Astrocyte of the cerebellum (primary cell): ENCODE measurements at regions not wholly inside any gene's neighbourhood (a gene's known extent, or its start where the extent isn't known, plus 50 kb on each side); places are given as distances from the start of the nearest gene placed in this dataset.
A peak's percentile ranks its signal among the peaks of the same experiment; 100 is the strongest.
"Not testable (repeated sequence)": the region's sequence is repeated elsewhere in the genome, so short reads cannot be mapped to it uniquely, and the experiment has no call there.

Source experiments
- DNase-seq: peaks from one replicate; pipeline ENCODE4 v3.0.0-alpha.2; 2011; ENCODE audit warnings: low read depth
- H3K4me3 ChIP-seq: 2 replicates; pipeline ENCODE4 v1.5.1; 2011; ENCODE audit warnings: mild to moderate bottlenecking, low read depth, low read length, moderate library complexity
- CTCF ChIP-seq: IDR thresholded peaks from 2 replicates; pipeline ENCODE4 v1.5.1; 2012; ENCODE audit warnings: low read length, low read depth, moderate library complexity, mild to moderate bottlenecking; ENCODE audit errors: missing control alignments
- in situ Hi-C: cut with HindIII; loops from 2 replicates; pipeline ENCODE4 v1.10.0; 2017; ENCODE audit warnings: low sequenced_read_pairs

GRCh38 chr10:3330663-3331062, 158.1 kb upstream of the PITRM1 start:
- peak; percentile 57 for DNase-seq
- H3K4me3 ChIP-seq: no peak overlapping the region
- no peak for TF ChIP-seq CTCF
- in situ Hi-C loops: no loop called here

DNA sequence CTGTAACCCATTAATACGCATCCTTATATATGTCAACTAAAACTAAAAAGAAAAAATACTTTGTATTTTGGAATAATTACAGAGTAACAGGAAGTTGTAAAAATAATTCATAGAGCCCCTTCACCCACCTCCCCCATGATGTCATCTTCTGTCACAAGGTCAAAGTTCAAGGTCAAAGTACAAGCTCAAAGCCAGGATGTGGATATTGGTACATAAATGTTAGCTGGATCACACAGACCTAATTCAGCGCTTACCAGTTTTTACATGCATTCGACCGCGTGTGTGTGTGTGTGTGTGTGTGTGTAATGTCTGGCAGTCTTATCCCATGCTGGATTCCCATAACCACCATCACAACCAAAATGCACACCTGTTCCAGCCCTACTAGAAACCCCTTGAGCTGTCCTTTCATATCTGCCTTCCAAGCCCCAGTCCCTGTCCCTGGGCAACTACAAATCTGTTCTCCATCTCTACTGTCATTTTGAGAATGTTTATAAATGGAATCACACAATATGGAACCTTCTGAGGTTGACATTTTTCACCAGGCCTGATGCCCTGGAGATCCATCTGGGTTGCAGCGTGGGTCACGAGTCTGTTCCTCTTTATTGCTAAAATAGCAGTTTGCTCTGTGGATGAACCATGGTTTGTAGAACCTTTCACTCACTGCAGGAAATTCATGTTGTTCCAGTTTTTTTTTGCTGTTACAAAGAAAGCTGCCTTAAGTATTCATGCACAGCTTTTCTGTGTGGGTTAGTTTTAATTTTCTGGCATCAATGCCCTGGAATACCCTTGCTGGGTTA, 153.6 kb upstream of the PITRM1 start:
- no peak overlapping the region for H3K4me3 ChIP-seq
- no peak for TF ChIP-seq CTCF
- no peak for DNase-seq
- in situ Hi-C loops: no loop called here

DNA sequence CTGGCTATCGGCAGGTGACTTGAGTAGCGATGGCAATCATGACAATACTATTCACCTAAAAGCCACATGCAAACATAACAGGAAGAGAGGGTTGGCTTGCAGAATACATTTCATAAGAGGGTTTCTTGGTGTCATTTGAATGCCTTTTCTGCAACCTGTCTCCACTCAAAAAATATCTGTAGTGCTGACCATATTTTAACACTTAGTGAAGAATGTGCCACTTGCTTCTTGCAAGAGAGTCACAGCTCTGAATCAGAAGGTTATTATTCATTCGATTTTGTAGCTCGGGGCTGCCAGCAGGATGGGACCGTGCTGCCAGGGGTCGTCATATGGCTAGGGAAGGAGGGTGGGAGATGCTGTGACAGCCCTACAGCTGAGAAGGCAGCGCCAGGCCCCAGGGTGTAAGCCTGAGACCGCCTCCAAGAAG, 152.0 kb upstream of the PITRM1 start:
- TF ChIP-seq CTCF: no peak
- in situ Hi-C loops: no loop called here
- no peak for DNase-seq
- H3K4me3 ChIP-seq: no peak overlapping the region

DNA sequence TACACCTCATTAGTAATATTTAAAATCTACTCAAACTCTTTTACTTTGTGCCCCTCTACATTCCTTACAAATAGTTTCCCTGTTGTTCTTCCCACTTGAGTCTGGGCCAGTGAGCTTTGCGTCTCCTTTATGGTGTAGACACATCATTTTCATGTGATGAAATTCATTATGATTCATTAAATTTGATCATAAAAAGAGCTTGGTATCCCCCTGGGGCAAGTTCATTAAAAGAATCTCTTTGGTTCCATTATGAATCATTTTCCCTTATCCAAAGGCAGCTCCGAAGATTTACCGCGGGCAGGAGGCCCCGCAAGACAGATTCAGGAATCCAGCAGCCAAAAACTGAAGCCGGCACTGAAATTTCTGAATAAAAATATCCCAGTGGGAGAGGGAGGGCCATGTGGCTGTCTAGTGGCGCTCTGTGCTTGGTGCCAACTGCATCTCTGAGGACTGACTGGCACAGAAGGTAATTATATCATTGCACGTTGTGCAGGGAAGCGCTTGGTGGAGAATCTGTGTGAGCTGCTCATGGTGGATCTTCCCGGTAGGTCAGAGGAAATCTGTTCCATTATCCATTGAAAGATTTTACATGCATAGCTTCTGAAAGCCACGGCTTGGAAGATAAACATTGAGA, 151.4 kb upstream of the PITRM1 start:
- DNase-seq: peak; percentile 26
- H3K4me3 ChIP-seq: no peak overlapping the region
- TF ChIP-seq CTCF: no peak
- in situ Hi-C loops: no loop called here

DNA sequence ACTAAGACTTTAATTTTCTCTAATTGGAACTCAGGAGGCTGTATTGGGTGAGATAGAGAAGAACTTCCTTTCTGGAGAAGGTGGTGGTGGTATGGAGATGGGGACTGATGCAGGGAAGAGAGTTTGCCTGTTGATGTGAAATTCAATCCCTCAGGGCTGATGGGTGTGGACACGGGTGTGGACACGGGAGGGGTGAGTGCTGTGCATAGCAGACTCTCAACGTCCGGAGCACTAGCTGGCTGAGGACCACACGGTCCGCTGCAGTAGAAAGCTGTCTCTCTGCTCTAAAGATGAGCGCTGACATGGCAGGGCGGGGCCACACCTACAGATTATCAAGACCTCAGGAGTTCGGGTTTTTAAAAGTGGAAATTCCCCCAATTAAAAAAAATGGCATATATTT, 148.5 kb upstream of the PITRM1 start:
- no peak for DNase-seq
- no peak overlapping the region for H3K4me3 ChIP-seq
- no peak for TF ChIP-seq CTCF
- in situ Hi-C loops: no loop called here

GRCh38 chr10:3319811-3320226, 147.2 kb upstream of the PITRM1 start:
- in situ Hi-C loops: no loop called here
- H3K4me3 ChIP-seq: no peak overlapping the region
- TF ChIP-seq CTCF: no peak
- no peak for DNase-seq

DNA sequence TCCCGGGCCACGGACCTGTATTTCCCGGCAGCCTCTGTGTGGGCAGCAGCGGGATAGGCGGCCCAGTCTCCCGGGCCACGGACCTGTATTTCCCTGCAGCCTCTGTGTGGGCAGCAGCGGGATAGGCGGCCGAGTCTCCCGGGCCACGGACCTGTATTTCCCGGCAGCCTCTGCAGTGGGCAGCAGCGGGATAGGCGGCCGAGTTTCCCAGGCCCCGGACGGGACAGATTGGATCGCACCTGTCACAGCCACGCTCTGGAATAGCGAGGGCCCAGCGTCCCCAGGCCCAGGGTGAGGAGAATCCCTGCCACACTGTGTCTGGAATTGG, 145.9 kb upstream of the PITRM1 start:
- H3K4me3 ChIP-seq, in situ Hi-C loops, DNase-seq: not testable (repeated sequence)

GRCh38 chr10:3317553-3318479, 145.2 kb upstream of the PITRM1 start:
- in situ Hi-C loops, DNase-seq, H3K4me3 ChIP-seq: not testable (repeated sequence)

GRCh38 chr10:3314445-3315085, 142.0 kb upstream of the PITRM1 start:
- in situ Hi-C loops, DNase-seq, H3K4me3 ChIP-seq: not testable (repeated sequence)
